Liver (tissue), 8 donors: ENCODE measurements at regions not wholly inside any gene's neighbourhood (a gene's known extent, or its start where the extent isn't known, plus 50 kb on each side); places are given as distances from the start of the nearest gene placed in this dataset.

Experiments
- DNase-seq: peaks from one replicate; pipeline ENCODE4 v3.0.0-alpha.2; 2017; ENCODE audit warnings: low spot score
- H3K27ac ChIP-seq, 2 donors: one replicate each; pipeline ENCODE4 v1.7.0; 2013; ENCODE audit warnings: inconsistent platforms in 2 of 2, low read length in 2 of 2, control low read depth in 1 of 2, low read depth in 1 of 2, mild to moderate bottlenecking in 1 of 2
- H3K27me3 ChIP-seq, 4 donors: one replicate each; pipeline versions ENCODE4 v1.6.1 to v1.7.0; 2013; ENCODE audit warnings: low read length in 3 of 4, inconsistent platforms in 1 of 4, mild to moderate bottlenecking in 1 of 4, moderate library complexity in 1 of 4; ENCODE audit not compliant: control insufficient read depth in 4 of 4, insufficient read depth in 4 of 4
- H3K36me3 ChIP-seq, 4 donors: one replicate each; pipeline versions ENCODE4 v1.6.1 to v1.7.0; 2013; ENCODE audit warnings: low read length in 3 of 4, mild to moderate bottlenecking in 3 of 4, low read depth in 1 of 4, moderate library complexity in 1 of 4; ENCODE audit not compliant: control insufficient read depth in 4 of 4, insufficient read depth in 3 of 4
- H3K4me1 ChIP-seq, 4 donors: one replicate each; pipeline versions ENCODE4 v1.6.1 to v1.7.0; 2013; ENCODE audit warnings: low read length in 3 of 4, mild to moderate bottlenecking in 3 of 4, moderate library complexity in 1 of 4; ENCODE audit not compliant: control insufficient read depth in 4 of 4, insufficient read depth in 4 of 4
- H3K4me3 ChIP-seq, 3 donors: one replicate each; pipeline versions ENCODE4 v1.6.1 to v1.7.0; 2013; ENCODE audit warnings: low read length in 3 of 3, control low read depth in 1 of 3, low read depth in 1 of 3, mild to moderate bottlenecking in 1 of 3
- H3K9ac ChIP-seq, 2 donors: one replicate each; pipeline ENCODE4 v1.7.0; 2013; ENCODE audit warnings: low read length in 2 of 2, mild to moderate bottlenecking in 2 of 2, moderate library complexity in 2 of 2, control low read depth in 1 of 2, low read depth in 1 of 2
- H3K9me3 ChIP-seq, 4 donors: one replicate each; pipeline versions ENCODE4 v1.6.1 to v1.7.0; 2013; ENCODE audit warnings: low read length in 3 of 4; ENCODE audit not compliant: control insufficient read depth in 4 of 4
- EGR1 ChIP-seq, 2 donors: IDR thresholded peaks; 2 replicates each; pipeline ENCODE4 v1.6.1; 2016 to 2018; ENCODE audit warnings: antibody characterized with exemption in 2 of 2, low read depth in 2 of 2
- FOXA1 ChIP-seq: IDR thresholded peaks from 2 replicates; pipeline ENCODE4 v1.6.1; 2016; ENCODE audit warnings: antibody characterized with exemption
- FOXA2 ChIP-seq: IDR thresholded peaks from 2 replicates; pipeline ENCODE4 v1.6.1; 2016; ENCODE audit warnings: antibody characterized with exemption
- GABPA ChIP-seq, 2 donors: IDR thresholded peaks in 1 of 2; conservative IDR thresholded peaks in 1 of 2; 2 replicates each; pipeline ENCODE4 v1.6.1; 2016; ENCODE audit warnings: antibody characterized with exemption in 2 of 2, mild to moderate bottlenecking in 1 of 2, moderate library complexity in 1 of 2
- HNF4A ChIP-seq, 2 donors: conservative IDR thresholded peaks; 2 replicates each; pipeline ENCODE4 v1.6.1; 2016; ENCODE audit warnings: antibody characterized with exemption in 2 of 2, mild to moderate bottlenecking in 2 of 2
- HNF4G ChIP-seq: IDR thresholded peaks from 2 replicates; pipeline ENCODE4 v1.6.1; 2016; ENCODE audit warnings: antibody characterized with exemption
- JUND ChIP-seq, 2 donors: IDR thresholded peaks; 2 replicates each; pipeline ENCODE4 v1.6.1; 2016; ENCODE audit warnings: antibody characterized with exemption in 2 of 2
- NR2F2 ChIP-seq: IDR thresholded peaks from 2 replicates; pipeline ENCODE4 v1.6.1; 2016; ENCODE audit warnings: antibody characterized with exemption
- RAD21 ChIP-seq, 2 donors: IDR thresholded peaks; 2 replicates each; pipeline ENCODE4 v1.6.1; 2016; ENCODE audit warnings: antibody characterized with exemption in 2 of 2, mild to moderate bottlenecking in 2 of 2
- RXRA ChIP-seq, 2 donors: IDR thresholded peaks; 2 replicates each; pipeline ENCODE4 v1.6.1; 2017 to 2018; ENCODE audit warnings: antibody characterized with exemption in 2 of 2, mild to moderate bottlenecking in 1 of 2
- SP1 ChIP-seq: IDR thresholded peaks from 2 replicates; pipeline ENCODE4 v1.6.1; 2018; ENCODE audit warnings: antibody characterized with exemption, mild to moderate bottlenecking
- TAF1 ChIP-seq: conservative IDR thresholded peaks from 2 replicates; pipeline ENCODE4 v1.6.1; 2016; ENCODE audit warnings: antibody characterized with exemption, mild to moderate bottlenecking
- YY1 ChIP-seq: IDR thresholded peaks from 2 replicates; pipeline ENCODE4 v1.6.1; 2016; ENCODE audit warnings: antibody characterized with exemption, mild to moderate bottlenecking
- WGBS: extraction: QIAGEN DNeasy Blood & Tissue Kit; methylation state at CpG from one replicate; pipeline ENCODE4 v1.1.7; 2013; 5-methylcytosine and 5-hydroxymethylcytosine counted together
- TF ChIP-seq, protein P1 (sequence below): IDR thresholded peaks from 2 replicates; pipeline ENCODE4 v1.6.1; 2016; ENCODE audit warnings: antibody characterized with exemption, mild to moderate bottlenecking
- TF ChIP-seq, protein P2 (sequence below): IDR thresholded peaks from 2 replicates; pipeline ENCODE4 v1.6.1; 2016; ENCODE audit warnings: antibody characterized with exemption
- TF ChIP-seq, protein P3 (sequence below): IDR thresholded peaks from 2 replicates; pipeline ENCODE4 v1.6.1; 2016; ENCODE audit warnings: antibody characterized with exemption
- TF ChIP-seq, protein P4 (sequence below): IDR thresholded peaks from 2 replicates; pipeline ENCODE4 v1.6.1; 2016; ENCODE audit warnings: antibody characterized with exemption
- TF ChIP-seq, protein P5 (sequence below): fragments of 150-350 bp; IDR thresholded peaks from 2 replicates; pipeline ENCODE4 v1.5.1; 2017; ENCODE audit warnings: improper control_type of control experiment, low read depth, low read length; ENCODE audit not compliant: missing input control
- donor health status: healthy.
- donor health status: healthy.
- donor health status: healthy.
- donor health status: healthy.
- donor health status: healthy.

DNA sequence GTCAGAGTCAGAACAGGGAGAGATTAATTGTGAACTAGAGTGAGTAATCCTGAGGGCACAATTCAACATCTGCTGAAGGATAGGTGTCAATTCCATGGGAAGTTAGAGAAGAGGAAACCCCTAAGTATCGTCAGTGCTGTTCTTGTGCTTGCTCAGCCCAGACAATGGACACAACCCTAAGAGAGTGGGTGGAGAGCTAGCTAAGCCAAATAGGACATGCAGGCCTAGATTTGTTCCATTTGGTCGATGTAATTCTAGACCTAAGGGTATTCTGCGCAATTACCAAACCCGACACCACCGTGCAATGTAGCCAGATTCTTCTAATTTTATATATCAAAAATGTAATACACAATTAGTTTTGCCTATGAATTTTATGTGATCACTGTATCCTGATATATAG lies 431.6 kb downstream of the SH3GL2 start:
- Histone ChIP-seq H3K36me3 (no peaks in the 10 kb centered on the region), H3K4me3 (no peak overlapping the region), H3K9me3 (peaks cover 0 to 3% (median 0%) of the 10 kb centered on the region in 4 donors), H3K9ac (no peak overlapping the region), H3K27me3 (no peaks in the 10 kb centered on the region), H3K27ac (no peak overlapping the region), H3K4me1 (no peaks in the 10 kb centered on the region)
- 93% methylated on average over 5 of the region's 5 CpGs for WGBS
- TF ChIP-seq JUND (IDR thresholded peaks at IDR 0.05) (no peak), HNF4G (no peak), SP1 (no peak), RXRA (IDR thresholded peaks at IDR 0.05) (no peak), EGR1 (IDR thresholded peaks at IDR 0.05; ENCODE audit: low read depth in 2 of 2) (no peak), RAD21 (IDR thresholded peaks at IDR 0.05) (no peak), FOXA2 (no peak), HNF4A (conservative IDR thresholded peaks at IDR 0.05) (no peak), FOXA1 (no peak), NR2F2 (no peak), YY1 (no peak)
- TF ChIP-seq, protein P1, sequence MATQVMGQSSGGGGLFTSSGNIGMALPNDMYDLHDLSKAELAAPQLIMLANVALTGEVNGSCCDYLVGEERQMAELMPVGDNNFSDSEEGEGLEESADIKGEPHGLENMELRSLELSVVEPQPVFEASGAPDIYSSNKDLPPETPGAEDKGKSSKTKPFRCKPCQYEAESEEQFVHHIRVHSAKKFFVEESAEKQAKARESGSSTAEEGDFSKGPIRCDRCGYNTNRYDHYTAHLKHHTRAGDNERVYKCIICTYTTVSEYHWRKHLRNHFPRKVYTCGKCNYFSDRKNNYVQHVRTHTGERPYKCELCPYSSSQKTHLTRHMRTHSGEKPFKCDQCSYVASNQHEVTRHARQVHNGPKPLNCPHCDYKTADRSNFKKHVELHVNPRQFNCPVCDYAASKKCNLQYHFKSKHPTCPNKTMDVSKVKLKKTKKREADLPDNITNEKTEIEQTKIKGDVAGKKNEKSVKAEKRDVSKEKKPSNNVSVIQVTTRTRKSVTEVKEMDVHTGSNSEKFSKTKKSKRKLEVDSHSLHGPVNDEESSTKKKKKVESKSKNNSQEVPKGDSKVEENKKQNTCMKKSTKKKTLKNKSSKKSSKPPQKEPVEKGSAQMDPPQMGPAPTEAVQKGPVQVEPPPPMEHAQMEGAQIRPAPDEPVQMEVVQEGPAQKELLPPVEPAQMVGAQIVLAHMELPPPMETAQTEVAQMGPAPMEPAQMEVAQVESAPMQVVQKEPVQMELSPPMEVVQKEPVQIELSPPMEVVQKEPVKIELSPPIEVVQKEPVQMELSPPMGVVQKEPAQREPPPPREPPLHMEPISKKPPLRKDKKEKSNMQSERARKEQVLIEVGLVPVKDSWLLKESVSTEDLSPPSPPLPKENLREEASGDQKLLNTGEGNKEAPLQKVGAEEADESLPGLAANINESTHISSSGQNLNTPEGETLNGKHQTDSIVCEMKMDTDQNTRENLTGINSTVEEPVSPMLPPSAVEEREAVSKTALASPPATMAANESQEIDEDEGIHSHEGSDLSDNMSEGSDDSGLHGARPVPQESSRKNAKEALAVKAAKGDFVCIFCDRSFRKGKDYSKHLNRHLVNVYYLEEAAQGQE = no peak
- TF ChIP-seq, protein P2, sequence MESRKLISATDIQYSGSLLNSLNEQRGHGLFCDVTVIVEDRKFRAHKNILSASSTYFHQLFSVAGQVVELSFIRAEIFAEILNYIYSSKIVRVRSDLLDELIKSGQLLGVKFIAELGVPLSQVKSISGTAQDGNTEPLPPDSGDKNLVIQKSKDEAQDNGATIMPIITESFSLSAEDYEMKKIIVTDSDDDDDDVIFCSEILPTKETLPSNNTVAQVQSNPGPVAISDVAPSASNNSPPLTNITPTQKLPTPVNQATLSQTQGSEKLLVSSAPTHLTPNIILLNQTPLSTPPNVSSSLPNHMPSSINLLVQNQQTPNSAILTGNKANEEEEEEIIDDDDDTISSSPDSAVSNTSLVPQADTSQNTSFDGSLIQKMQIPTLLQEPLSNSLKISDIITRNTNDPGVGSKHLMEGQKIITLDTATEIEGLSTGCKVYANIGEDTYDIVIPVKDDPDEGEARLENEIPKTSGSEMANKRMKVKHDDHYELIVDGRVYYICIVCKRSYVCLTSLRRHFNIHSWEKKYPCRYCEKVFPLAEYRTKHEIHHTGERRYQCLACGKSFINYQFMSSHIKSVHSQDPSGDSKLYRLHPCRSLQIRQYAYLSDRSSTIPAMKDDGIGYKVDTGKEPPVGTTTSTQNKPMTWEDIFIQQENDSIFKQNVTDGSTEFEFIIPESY = no peak
- TF ChIP-seq, protein P3, sequence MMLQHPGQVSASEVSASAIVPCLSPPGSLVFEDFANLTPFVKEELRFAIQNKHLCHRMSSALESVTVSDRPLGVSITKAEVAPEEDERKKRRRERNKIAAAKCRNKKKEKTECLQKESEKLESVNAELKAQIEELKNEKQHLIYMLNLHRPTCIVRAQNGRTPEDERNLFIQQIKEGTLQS = no peak
- TF ChIP-seq, protein P4, sequence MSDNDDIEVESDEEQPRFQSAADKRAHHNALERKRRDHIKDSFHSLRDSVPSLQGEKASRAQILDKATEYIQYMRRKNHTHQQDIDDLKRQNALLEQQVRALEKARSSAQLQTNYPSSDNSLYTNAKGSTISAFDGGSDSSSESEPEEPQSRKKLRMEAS = no peak
- DNase-seq = no peak

DNA sequence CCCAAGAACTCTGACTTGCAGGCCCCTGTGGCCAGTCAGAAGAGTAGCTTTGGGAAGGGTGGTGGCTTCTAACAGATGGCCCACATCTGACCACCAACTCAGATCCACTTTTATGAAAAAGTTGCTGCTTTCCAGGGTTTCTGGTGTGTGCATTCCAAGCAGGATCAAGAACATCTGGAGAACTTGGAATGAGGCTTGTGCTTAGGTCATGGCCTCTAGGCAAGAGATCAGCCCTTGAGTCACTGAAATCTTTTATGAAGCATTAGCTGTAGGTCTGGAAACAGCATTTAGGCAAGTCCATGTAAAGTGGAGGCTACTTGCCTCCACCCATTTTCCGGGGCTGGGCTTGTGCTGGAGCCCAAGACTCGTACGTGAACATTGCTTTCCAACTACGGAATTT lies 433.3 kb downstream of the SH3GL2 start:
- Histone ChIP-seq H3K9me3 (peaks cover 0 to 3% (median under 1%) of the 10 kb centered on the region in 4 donors), H3K9ac (no peak overlapping the region), H3K27ac (no peak overlapping the region), H3K4me3 (no peak overlapping the region), H3K27me3 (no peaks in the 10 kb centered on the region), H3K36me3 (no peaks in the 10 kb centered on the region), H3K4me1 (no peaks in the 10 kb centered on the region)
- 90% methylated on average over 4 of the region's 4 CpGs for WGBS
- DNase-seq = no peak
- TF ChIP-seq, protein P3 = no peak
- TF ChIP-seq FOXA1 (no peak), JUND (IDR thresholded peaks at IDR 0.05) (no peak), EGR1 (IDR thresholded peaks at IDR 0.05; ENCODE audit: low read depth in 2 of 2) (no peak), SP1 (no peak), RXRA (IDR thresholded peaks at IDR 0.05) (no peak), GABPA (IDR thresholded peaks at IDR 0.05 in 1 of 2, conservative IDR thresholded peaks at IDR 0.05 in 1 of 2) (no peak), HNF4A (conservative IDR thresholded peaks at IDR 0.05) (no peak), RAD21 (IDR thresholded peaks at IDR 0.05) (no peak), NR2F2 (no peak), HNF4G (no peak), TAF1 (no peak)
- TF ChIP-seq, protein P5, sequence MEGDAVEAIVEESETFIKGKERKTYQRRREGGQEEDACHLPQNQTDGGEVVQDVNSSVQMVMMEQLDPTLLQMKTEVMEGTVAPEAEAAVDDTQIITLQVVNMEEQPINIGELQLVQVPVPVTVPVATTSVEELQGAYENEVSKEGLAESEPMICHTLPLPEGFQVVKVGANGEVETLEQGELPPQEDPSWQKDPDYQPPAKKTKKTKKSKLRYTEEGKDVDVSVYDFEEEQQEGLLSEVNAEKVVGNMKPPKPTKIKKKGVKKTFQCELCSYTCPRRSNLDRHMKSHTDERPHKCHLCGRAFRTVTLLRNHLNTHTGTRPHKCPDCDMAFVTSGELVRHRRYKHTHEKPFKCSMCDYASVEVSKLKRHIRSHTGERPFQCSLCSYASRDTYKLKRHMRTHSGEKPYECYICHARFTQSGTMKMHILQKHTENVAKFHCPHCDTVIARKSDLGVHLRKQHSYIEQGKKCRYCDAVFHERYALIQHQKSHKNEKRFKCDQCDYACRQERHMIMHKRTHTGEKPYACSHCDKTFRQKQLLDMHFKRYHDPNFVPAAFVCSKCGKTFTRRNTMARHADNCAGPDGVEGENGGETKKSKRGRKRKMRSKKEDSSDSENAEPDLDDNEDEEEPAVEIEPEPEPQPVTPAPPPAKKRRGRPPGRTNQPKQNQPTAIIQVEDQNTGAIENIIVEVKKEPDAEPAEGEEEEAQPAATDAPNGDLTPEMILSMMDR = no peak
- TF ChIP-seq, protein P1 = no peak
- TF ChIP-seq, protein P2 = no peak
